HCT116 (cell line): ENCODE measurements at regions not wholly inside any gene's neighbourhood (a gene's known extent, or its start where the extent isn't known, plus 50 kb on each side); places are given as distances from the start of the nearest gene placed in this dataset.

Experiments
- ATAC-seq: fragments of 200-7000 bp; cut with Tn5 transposase; 2 replicates; pipeline ENCODE4 v1.9.1; 2020; ENCODE audit warnings: mild to moderate bottlenecking, moderate library complexity
- BruUV-seq: library from RNA; stranded (reverse); fragments of 400-500 nt; replicated peaks from 2 replicates; lab custom pipeline; 2021; lab: Mats Ljungman, UMichigan
- CTCF ChIA-PET: fragments of 300-600 bp; sonication (Branson Sonifier 250); formaldehyde crosslinking; loops from one replicate; lab custom pipeline; 2021; ENCODE audit warnings: antibody characterized with exemption; lab: Charles Lee
- POLR2A ChIA-PET: fragments of 300-600, 350-600 bp; sonication (Branson Sonifier 250); formaldehyde crosslinking; loops from one replicate; lab custom pipeline; 2021; ENCODE audit warnings: antibody characterized with exemption; lab: Charles Lee
- RAD21 ChIA-PET, 2 experiments: fragments of 300-600 bp; sonication (Branson Sonifier 250); formaldehyde crosslinking; loops; one replicate each; lab custom pipeline; 2023; ENCODE audit warnings: low total read pairs in 2 of 2; ENCODE audit not compliant: uncharacterized antibody in 2 of 2, unreplicated experiment in 2 of 2, low non-redundant PET in 1 of 2; lab: Charles Lee
- DNase-seq: peaks from one replicate; pipeline ENCODE4 v3.0.0-alpha.2; 2010; ENCODE audit warnings: low read depth, low spot score
- H2AFZ ChIP-seq: fragments of 200-600 bp; shearing (Covaris generic), sonication (generic); 2 replicates; pipeline ENCODE4 v1.6.1; 2017; ENCODE audit warnings: low read depth, mixed run types, mixed read lengths, antibody characterized with exemption, low read length; ENCODE audit not compliant: poor library complexity, severe bottlenecking
- H3K27ac ChIP-seq: 2 replicates; pipeline ENCODE4 v1.5.1; 2012; ENCODE audit warnings: low read depth, low read length
- H3K27me3 ChIP-seq: fragments of 200-600 bp; sonication (generic); 2 replicates; pipeline ENCODE4 v1.6.1; 2016; ENCODE audit warnings: mixed run types, low read length, mixed read lengths; ENCODE audit not compliant: insufficient read depth
- H3K36me3 ChIP-seq, 2 experiments: fragments of 200-500 bp in 1 of 2; fragments of 200-600 bp in 1 of 2; sonication (Bioruptor generic) in 1 of 2; sonication (generic) in 1 of 2; 2 replicates each; pipeline versions ENCODE4 v1.5.1 to v1.6.1; 2014 to 2016; ENCODE audit warnings: low read length in 2 of 2, inconsistent platforms in 1 of 2, mixed read lengths in 1 of 2, mixed run types in 1 of 2; ENCODE audit not compliant: insufficient read depth in 2 of 2, control insufficient read depth in 1 of 2
- H3K4me1 ChIP-seq, 2 experiments: fragments of 200-600 bp in 1 of 2; sonication (generic) in 1 of 2; 2 replicates each; pipeline versions ENCODE4 v1.5.1 to v1.6.1; 2012 to 2017; ENCODE audit warnings: low read length in 2 of 2, inconsistent platforms in 1 of 2, mild to moderate bottlenecking in 1 of 2, mixed read lengths in 1 of 2, mixed run types in 1 of 2, moderate library complexity in 1 of 2; ENCODE audit not compliant: insufficient read depth in 2 of 2, control insufficient read depth in 1 of 2
- H3K4me2 ChIP-seq: fragments of 200-600 bp; sonication (generic); 2 replicates; pipeline ENCODE4 v1.6.1; 2017; ENCODE audit warnings: mixed run types, low read length, mixed read lengths
- H3K4me3 ChIP-seq, 2 experiments: fragments of 200-600 bp in 1 of 2; sonication (generic) in 1 of 2; replicated peaks in 1 of 2; 2 replicates each; pipeline ENCODE4 v1.5.1; 2011 to 2016; ENCODE audit warnings: low read length in 2 of 2, control low read depth in 1 of 2, low read depth in 1 of 2, mild to moderate bottlenecking in 1 of 2, mixed read lengths in 1 of 2, mixed run types in 1 of 2
- H3K79me2 ChIP-seq: fragments of 200-600 bp; sonication (generic); 2 replicates; pipeline ENCODE4 v1.6.1; 2017; ENCODE audit warnings: mild to moderate bottlenecking, mixed run types, low read length, moderate library complexity, mixed read lengths; ENCODE audit not compliant: insufficient read depth
- H3K9ac ChIP-seq: fragments of 200-600 bp; sonication (generic); 2 replicates; pipeline ENCODE4 v1.6.1; 2016; ENCODE audit warnings: low read length, mixed read lengths
- H3K9me2 ChIP-seq: fragments of 200-600 bp; sonication (generic), shearing (Covaris generic); 2 replicates; pipeline ENCODE4 v1.6.1; 2017; ENCODE audit warnings: mixed run types, mild to moderate bottlenecking, moderate library complexity; ENCODE audit not compliant: insufficient read depth
- H3K9me3 ChIP-seq, 2 experiments: fragments of 200-500 bp in 1 of 2; fragments of 200-600 bp in 1 of 2; sonication (Bioruptor generic) in 1 of 2; sonication (generic) in 1 of 2; 2 replicates each; pipeline ENCODE4 v1.6.1; 2014 to 2017; ENCODE audit warnings: low read length in 2 of 2, mixed read lengths in 2 of 2, inconsistent platforms in 1 of 2, low read depth in 1 of 2, mild to moderate bottlenecking in 1 of 2, mixed run types in 1 of 2, moderate library complexity in 1 of 2; ENCODE audit not compliant: control insufficient read depth in 1 of 2, insufficient read depth in 1 of 2
- H4K20me1 ChIP-seq: fragments of 200-600 bp; sonication (generic), shearing (Covaris generic); 2 replicates; pipeline ENCODE4 v1.6.1; 2017; ENCODE audit warnings: mixed run types, mild to moderate bottlenecking, moderate library complexity; ENCODE audit not compliant: insufficient read depth
- CEBPB ChIP-seq: IDR thresholded peaks from 2 replicates; pipeline ENCODE4 v1.6.1; 2012; ENCODE audit warnings: low read depth
- CTCF ChIP-seq, 3 experiments: fragments of 200-600 bp in 1 of 3; sonication (generic) in 1 of 3; IDR thresholded peaks in 2 of 3; conservative IDR thresholded peaks in 1 of 3; 2 replicates each; pipeline ENCODE4 v1.5.1; 2012 to 2017; ENCODE audit warnings: low read depth in 2 of 3, low read length in 2 of 3, antibody characterized with exemption in 1 of 3, borderline replicate concordance in 1 of 3, control low read depth in 1 of 3, mild to moderate bottlenecking in 1 of 3, mixed read lengths in 1 of 3, mixed run types in 1 of 3, moderate library complexity in 1 of 3; ENCODE audit not compliant: insufficient read depth in 1 of 3
- EGR1 ChIP-seq: IDR thresholded peaks from 2 replicates; pipeline ENCODE4 v1.6.1; 2012; ENCODE audit warnings: low read depth
- EZH2 ChIP-seq: fragments of 200-600 bp; sonication (generic); IDR thresholded peaks from 2 replicates; pipeline ENCODE4 v1.6.1; 2017; ENCODE audit warnings: antibody characterized with exemption, mixed run types
- MAX ChIP-seq: IDR thresholded peaks from 2 replicates; pipeline ENCODE4 v1.6.1; 2012
- RAD21 ChIP-seq: IDR thresholded peaks from 2 replicates; pipeline ENCODE4 v1.6.1; 2012; ENCODE audit warnings: low read depth, mild to moderate bottlenecking
- REST ChIP-seq: IDR thresholded peaks from 2 replicates; pipeline ENCODE4 v1.6.1; 2012; ENCODE audit warnings: low read depth
- SIN3A ChIP-seq: IDR thresholded peaks from 2 replicates; pipeline ENCODE4 v1.6.1; 2012; ENCODE audit warnings: low read depth
- SP1 ChIP-seq: IDR thresholded peaks from 2 replicates; pipeline ENCODE4 v1.6.1; 2012; ENCODE audit warnings: low read depth
- SRF ChIP-seq: IDR thresholded peaks from 2 replicates; pipeline ENCODE4 v1.6.1; 2012; ENCODE audit warnings: low read depth
- TCF7L2 ChIP-seq: IDR thresholded peaks from 2 replicates; pipeline ENCODE4 v1.7.0; 2011; ENCODE audit warnings: borderline replicate concordance, inconsistent platforms; ENCODE audit not compliant: insufficient read depth, insufficient read length; ENCODE audit errors: extremely low read depth
- ZBTB33 ChIP-seq: IDR thresholded peaks from 2 replicates; pipeline ENCODE4 v1.6.1; 2011; ENCODE audit warnings: mild to moderate bottlenecking, low read length, moderate library complexity; ENCODE audit not compliant: insufficient replicate concordance; ENCODE audit errors: extremely low read depth
- ZFX ChIP-seq: fragments of 450-650 bp; IDR thresholded peaks from 2 replicates; pipeline ENCODE4 v1.6.1; 2017
- ZNF274 ChIP-seq: fragments of 200-500 bp; sonication (Bioruptor generic); IDR thresholded peaks from 2 replicates; pipeline ENCODE4 v1.6.1; 2014; ENCODE audit warnings: mild to moderate bottlenecking, low read depth, low read length, inconsistent platforms
- intact Hi-C: fragments of 100-400 bp; cut with micrococcal nuclease; formaldehyde crosslinking; loops from 2 replicates; pipeline ENCODE4 v1.10.0; 2022

GRCh38 chr2:220962556-220962955 is 609.5 kb downstream of the EPHA4 start:
- Histone ChIP-seq H3K9me3 (no peaks in the 10 kb centered on the region), H3K9ac (no peak overlapping the region), H3K27ac (no peak overlapping the region), H4K20me1 (no peaks in the 10 kb centered on the region), H3K79me2 (no peaks in the 10 kb centered on the region), H3K4me2 (no peak overlapping the region), H2AFZ (no peak overlapping the region), H3K4me1 (no peaks in the 10 kb centered on the region), H3K27me3 (peaks cover 5% of the 10 kb centered on the region; the same call in 1 of the 2 replicates), H3K4me3 (no peak overlapping the region), H3K9me2 (no peaks in the 10 kb centered on the region), H3K36me3 (no peaks in the 10 kb centered on the region)
- ChIA-PET POLR2A (no interaction called here), RAD21 (no interaction called here), CTCF (no interaction called here)
- ATAC-seq: no peak
- no peak for DNase-seq
- no TSS peak for BruUV-seq
- intact Hi-C loops: no loop called here
- TF ChIP-seq EZH2 (no peak), TCF7L2 (no peak), SIN3A (no peak), ZFX (no peak)

- Histone ChIP-seq H3K9ac (no peak overlapping the region), H3K27ac (no peak overlapping the region), H3K9me2 (no peaks in the 10 kb centered on the region), H4K20me1 (no peaks in the 10 kb centered on the region), H3K4me1 (no peaks in the 10 kb centered on the region), H3K79me2 (no peaks in the 10 kb centered on the region), H3K4me3 (no peak overlapping the region), H3K4me2 (no peak overlapping the region), H3K9me3 (no peaks in the 10 kb centered on the region), H2AFZ (no peak overlapping the region), H3K36me3 (no peaks in the 10 kb centered on the region), H3K27me3 (peaks cover 5% of the 10 kb centered on the region; the same call in 1 of the 2 replicates)
- RAD21 ChIA-PET: no interaction called here
- no peak for ATAC-seq
- CTCF ChIA-PET: no interaction called here
- POLR2A ChIA-PET: no interaction called here
- intact Hi-C loops: no loop called here
- no peak for DNase-seq
- BruUV-seq: no TSS peak
- no peak for TF ChIP-seq MAX
- TF ChIP-seq REST: no peak
- no peak for TF ChIP-seq CTCF (IDR thresholded peaks at IDR 0.05 in 2 of 3, conservative IDR thresholded peaks at IDR 0.05 in 1 of 3; ENCODE audit: borderline replicate concordance in 1 of 3, insufficient read depth in 1 of 3, low read depth in 2 of 3, low read length in 2 of 3)
- no peak for TF ChIP-seq ZBTB33
- TF ChIP-seq EGR1: no peak
- no peak for TF ChIP-seq SP1
- no peak for TF ChIP-seq RAD21
- no peak for TF ChIP-seq SRF
- no peak for TF ChIP-seq CEBPB
- no peak for TF ChIP-seq ZNF274
Measured at GRCh38 chr2:220963076-220963475, 609.0 kb downstream of the EPHA4 start.
